MM.1S (cell line): ENCODE measurements at regions not wholly inside any gene's neighbourhood (a gene's known extent, or its start where the extent isn't known, plus 50 kb on each side); places are given as distances from the start of the nearest gene placed in this dataset.

ENCODE experiments used
- DNase-seq: peaks from one replicate; pipeline ENCODE4 v3.0.0-alpha.2; 2015
- H2AFZ ChIP-seq: fragments of 300-600 bp; sonication (generic); 2 replicates; pipeline ENCODE4 v1.6.0; 2016; ENCODE audit warnings: antibody characterized with exemption, low read length
- H3F3A ChIP-seq: fragments of 300-600 bp; sonication (generic); 2 replicates; pipeline ENCODE4 v1.6.1; 2016; ENCODE audit warnings: mild to moderate bottlenecking, antibody characterized with exemption, low read length, moderate library complexity, mixed read lengths; ENCODE audit not compliant: insufficient read depth
- H3K27ac ChIP-seq: fragments of 300-600 bp; sonication (generic); 2 replicates; pipeline ENCODE4 v1.5.1; 2016; ENCODE audit warnings: mild to moderate bottlenecking, low read length
- H3K27me3 ChIP-seq: fragments of 300-600 bp; sonication (generic); replicated peaks from 2 replicates; pipeline ENCODE4 v1.6.0; 2016; ENCODE audit warnings: low read length; ENCODE audit not compliant: insufficient read depth
- H3K36me3 ChIP-seq: fragments of 300-600 bp; sonication (generic); replicated peaks from 2 replicates; pipeline ENCODE4 v1.6.1; 2016; ENCODE audit warnings: mild to moderate bottlenecking, low read length, mixed read lengths; ENCODE audit not compliant: insufficient read depth
- H3K4me1 ChIP-seq: fragments of 300-600 bp; sonication (generic); 2 replicates; pipeline ENCODE4 v1.6.1; 2016; ENCODE audit warnings: low read length, mixed read lengths
- H3K4me2 ChIP-seq: fragments of 300-600 bp; sonication (generic); 2 replicates; pipeline ENCODE4 v1.6.0; 2016; ENCODE audit warnings: low read depth, low read length
- H3K4me3 ChIP-seq: fragments of 300-600 bp; sonication (generic); 2 replicates; pipeline ENCODE4 v1.5.1; 2016; ENCODE audit warnings: low read length, mixed read lengths
- H3K79me2 ChIP-seq: fragments of 300-600 bp; sonication (generic); 2 replicates; pipeline ENCODE4 v1.6.1; 2016; ENCODE audit warnings: mixed run types, low read length, mixed read lengths
- H3K9ac ChIP-seq: fragments of 300-600 bp; sonication (generic); 2 replicates; pipeline ENCODE4 v1.6.1; 2016; ENCODE audit warnings: low read length, mixed read lengths
- H3K9me2 ChIP-seq: fragments of 300-600 bp; sonication (generic); replicated peaks from 2 replicates; pipeline ENCODE4 v1.6.1; 2016; ENCODE audit warnings: mild to moderate bottlenecking, low read length, mixed read lengths; ENCODE audit not compliant: insufficient read depth
- H3K9me3 ChIP-seq: fragments of 300-600 bp; sonication (generic); replicated peaks from 2 replicates; pipeline ENCODE4 v1.6.1; 2016; ENCODE audit warnings: mild to moderate bottlenecking, low read length, mixed read lengths; ENCODE audit not compliant: insufficient read depth
- H4K20me1 ChIP-seq: fragments of 300-600 bp; sonication (generic); 2 replicates; pipeline ENCODE4 v1.6.1; 2016; ENCODE audit warnings: mild to moderate bottlenecking, low read length, moderate library complexity, mixed read lengths; ENCODE audit not compliant: insufficient read depth
- EZH2 ChIP-seq: fragments of 300-600 bp; sonication (generic); optimal IDR thresholded peaks from 2 replicates; pipeline ENCODE3; 2017; ENCODE audit warnings: low read depth, mild to moderate bottlenecking, antibody characterized with exemption, low read length, mixed read lengths
- EZH2phosphoT487 ChIP-seq: fragments of 300-600 bp; sonication (generic); IDR thresholded peaks from 2 replicates; pipeline ENCODE4 v1.6.1; 2018; ENCODE audit warnings: antibody characterized with exemption, low read length
- TF ChIP-seq, protein P1 (sequence below): fragments of 300-600 bp; sonication (generic); IDR thresholded peaks from 2 replicates; pipeline ENCODE4 v1.5.1; 2016; ENCODE audit warnings: antibody characterized with exemption, low read length, mixed read lengths

DNA sequence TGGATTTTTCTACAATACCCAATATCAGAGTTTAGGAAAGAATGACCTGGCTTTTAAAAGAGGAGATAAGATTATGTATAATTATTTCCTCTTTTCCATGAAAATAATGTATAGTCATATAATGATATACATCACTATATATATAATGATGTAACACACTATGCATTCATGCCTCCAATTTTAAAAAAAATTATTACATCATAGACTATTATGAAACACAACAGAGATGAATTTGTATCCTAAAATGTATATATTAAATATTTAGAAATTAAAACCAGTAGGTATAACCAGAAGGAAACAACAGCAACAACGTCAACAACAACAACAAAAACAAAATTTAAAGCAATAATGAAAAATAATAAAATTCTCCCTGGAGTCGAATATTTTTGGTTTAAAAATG, 1856.5 kb upstream of the CDH6 start:
- Histone ChIP-seq H3K4me1 (no peaks in the 10 kb centered on the region), H3F3A (no peaks in the 10 kb centered on the region), H4K20me1 (no peaks in the 10 kb centered on the region), H3K27me3 (no peaks in the 10 kb centered on the region), H3K4me2 (no peak overlapping the region), H3K27ac (no peak overlapping the region), H3K9me3 (no peaks in the 10 kb centered on the region), H2AFZ (no peak overlapping the region), H3K36me3 (no peaks in the 10 kb centered on the region), H3K4me3 (no peak overlapping the region), H3K79me2 (no peaks in the 10 kb centered on the region), H3K9ac (no peak overlapping the region), H3K9me2 (no peaks in the 10 kb centered on the region)
- no peak for DNase-seq
- no peak for TF ChIP-seq EZH2phosphoT487
- TF ChIP-seq, protein P1, sequence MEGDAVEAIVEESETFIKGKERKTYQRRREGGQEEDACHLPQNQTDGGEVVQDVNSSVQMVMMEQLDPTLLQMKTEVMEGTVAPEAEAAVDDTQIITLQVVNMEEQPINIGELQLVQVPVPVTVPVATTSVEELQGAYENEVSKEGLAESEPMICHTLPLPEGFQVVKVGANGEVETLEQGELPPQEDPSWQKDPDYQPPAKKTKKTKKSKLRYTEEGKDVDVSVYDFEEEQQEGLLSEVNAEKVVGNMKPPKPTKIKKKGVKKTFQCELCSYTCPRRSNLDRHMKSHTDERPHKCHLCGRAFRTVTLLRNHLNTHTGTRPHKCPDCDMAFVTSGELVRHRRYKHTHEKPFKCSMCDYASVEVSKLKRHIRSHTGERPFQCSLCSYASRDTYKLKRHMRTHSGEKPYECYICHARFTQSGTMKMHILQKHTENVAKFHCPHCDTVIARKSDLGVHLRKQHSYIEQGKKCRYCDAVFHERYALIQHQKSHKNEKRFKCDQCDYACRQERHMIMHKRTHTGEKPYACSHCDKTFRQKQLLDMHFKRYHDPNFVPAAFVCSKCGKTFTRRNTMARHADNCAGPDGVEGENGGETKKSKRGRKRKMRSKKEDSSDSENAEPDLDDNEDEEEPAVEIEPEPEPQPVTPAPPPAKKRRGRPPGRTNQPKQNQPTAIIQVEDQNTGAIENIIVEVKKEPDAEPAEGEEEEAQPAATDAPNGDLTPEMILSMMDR = no peak
- no peak for TF ChIP-seq EZH2

- Histone ChIP-seq H4K20me1 (no peaks in the 10 kb centered on the region), H2AFZ (no peak overlapping the region), H3K36me3 (no peaks in the 10 kb centered on the region), H3K9ac (no peak overlapping the region), H3K27ac (no peak overlapping the region), H3K9me3 (no peaks in the 10 kb centered on the region), H3K27me3 (no peaks in the 10 kb centered on the region), H3K4me1 (no peaks in the 10 kb centered on the region), H3K4me3 (no peak overlapping the region), H3K9me2 (no peaks in the 10 kb centered on the region), H3F3A (no peaks in the 10 kb centered on the region), H3K79me2 (no peaks in the 10 kb centered on the region), H3K4me2 (no peak overlapping the region)
- TF ChIP-seq EZH2phosphoT487 = no peak
- no peak for TF ChIP-seq EZH2
- TF ChIP-seq, protein P1 = no peak
- no peak for DNase-seq
Observed at GRCh38 chr5:29321591-29321990, 1871.9 kb upstream of the CDH6 start.

GRCh38 chr5:29309359-29309758, 1884.1 kb upstream of the CDH6 start:
- TF ChIP-seq, protein P1 = no peak
- TF ChIP-seq EZH2 = no peak
- no peak for TF ChIP-seq EZH2phosphoT487

GRCh38 chr5:29307478-29307877, 1886.0 kb upstream of the CDH6 start:
- no peak overlapping the region for H3K4me2 ChIP-seq
- no peak overlapping the region for H2AFZ ChIP-seq
- H3F3A ChIP-seq = no peaks in the 10 kb centered on the region
- no peaks in the 10 kb centered on the region for H3K9me2 ChIP-seq
- H3K79me2 ChIP-seq = no peaks in the 10 kb centered on the region
- H3K9ac ChIP-seq = no peak overlapping the region
- no peak overlapping the region for H3K4me3 ChIP-seq
- H4K20me1 ChIP-seq = no peaks in the 10 kb centered on the region
- H3K9me3 ChIP-seq = no peaks in the 10 kb centered on the region
- TF ChIP-seq EZH2 = no peak
- H3K27ac ChIP-seq = no peak overlapping the region
- H3K27me3 ChIP-seq = no peaks in the 10 kb centered on the region
- H3K4me1 ChIP-seq = no peaks in the 10 kb centered on the region
- no peak for DNase-seq
- H3K36me3 ChIP-seq = no peaks in the 10 kb centered on the region

More at GRCh38 chr5:29309359-29309758, 1884.1 kb upstream of the CDH6 start:
- DNase-seq = no peak
- Histone ChIP-seq H3K4me2 (no peak overlapping the region), H3F3A (no peaks in the 10 kb centered on the region), H3K9me2 (no peaks in the 10 kb centered on the region), H3K4me3 (no peak overlapping the region), H3K27me3 (no peaks in the 10 kb centered on the region), H3K9ac (no peak overlapping the region), H3K27ac (no peak overlapping the region), H3K4me1 (no peaks in the 10 kb centered on the region), H4K20me1 (no peaks in the 10 kb centered on the region), H3K36me3 (no peaks in the 10 kb centered on the region), H3K9me3 (no peaks in the 10 kb centered on the region), H2AFZ (no peak overlapping the region), H3K79me2 (no peaks in the 10 kb centered on the region)
